ENCODE measurements at regions not wholly inside any gene's neighbourhood (a gene's known extent, or its start where the extent isn't known, plus 50 kb on each side); places are given as distances from the start of the nearest gene placed in this dataset.

GRCh38 chr2:126534478-126534877 is 121.5 kb upstream of the GYPC start:
- intact Hi-C loops (cut with micrococcal nuclease) = no loop called here

GRCh38 chr2:126535408-126535807 is 120.5 kb upstream of the GYPC start:
- intact Hi-C loops (cut with micrococcal nuclease) = no loop called here

GRCh38 chr2:126536605-126537200 is 119.3 kb upstream of the GYPC start:
- intact Hi-C loops (cut with micrococcal nuclease) = no loop called here

- intact Hi-C loops (cut with micrococcal nuclease) = no loop called here
These were observed 116.9 kb upstream of the GYPC start for GRCh38 chr2:126539101-126539500.

- intact Hi-C loops (cut with micrococcal nuclease) = no loop called here
These were observed 113.7 kb upstream of the GYPC start for GRCh38 chr2:126542247-126542646.

- intact Hi-C loops (cut with micrococcal nuclease) = no loop called here
These were observed 112.9 kb upstream of the GYPC start for GRCh38 chr2:126543081-126543480.

- intact Hi-C loops (cut with micrococcal nuclease) = no loop called here
These were observed 97.9 kb upstream of the GYPC start for GRCh38 chr2:126558029-126558428.

GRCh38 chr2:126568734-126569133 is 87.2 kb upstream of the GYPC start:
- intact Hi-C loops (cut with micrococcal nuclease) = no loop called here

GRCh38 chr2:126571403-126571802 is 84.6 kb upstream of the GYPC start:
- intact Hi-C loops (cut with micrococcal nuclease) = no loop called here

GRCh38 chr2:126575631-126576030 is 80.3 kb upstream of the GYPC start:
- intact Hi-C loops (cut with micrococcal nuclease) = no loop called here

- intact Hi-C loops (cut with micrococcal nuclease) = no loop called here
These were observed 76.1 kb upstream of the GYPC start for GRCh38 chr2:126579868-126580267.

GRCh38 chr2:126586317-126586716 is 69.6 kb upstream of the GYPC start:
- intact Hi-C loops (cut with micrococcal nuclease) = no loop called here

GRCh38 chr2:126599062-126599461 is 56.9 kb upstream of the GYPC start:
- intact Hi-C loops (cut with micrococcal nuclease) = no loop called here

- intact Hi-C loops (cut with micrococcal nuclease) = no loop called here
These were observed 55.2 kb upstream of the GYPC start for GRCh38 chr2:126600742-126601141.

- intact Hi-C loops (cut with micrococcal nuclease) = no loop called here
These were observed 53.6 kb upstream of the GYPC start for GRCh38 chr2:126602334-126602733.

Measured in T-helper 1 cell treated with Interleukin-12 subunit alpha and Interleukin-12 subunit beta and Interleukin-4 antibody, amounts not matched to agents 30 ng/mL and 1 ng/mL, for 36 hours (primary cell).